Common myeloid progenitor, CD34-positive (primary cell): ENCODE measurements at regions not wholly inside any gene's neighbourhood (a gene's known extent, or its start where the extent isn't known, plus 50 kb on each side); places are given as distances from the start of the nearest gene placed in this dataset.

Experiments
- CTCF ChIA-PET: fragments of 350-600 bp; sonication (Branson Sonifier 250); formaldehyde crosslinking; loops from one replicate; lab custom pipeline; 2021; ENCODE audit warnings: antibody characterized with exemption; lab: Charles Lee
- POLR2A ChIA-PET: fragments of 350-600 bp; sonication (Branson Sonifier 250); formaldehyde crosslinking; loops from one replicate; lab custom pipeline; 2021; ENCODE audit warnings: antibody characterized with exemption; lab: Charles Lee
- DNase-seq, 3 donors: peaks; one replicate each; pipeline versions ENCODE4 v3.0.0 to v3.0.0-alpha.2; 2013
- H3K27ac ChIP-seq, 2 experiments: 1 replicate in 1 of 2; 2 replicates in 1 of 2; pipeline ENCODE4 v1.7.0; 2013; ENCODE audit warnings: inconsistent platforms in 2 of 2, low read length in 2 of 2, mild to moderate bottlenecking in 2 of 2, low read depth in 1 of 2, moderate library complexity in 1 of 2; ENCODE audit not compliant: severe bottlenecking in 2 of 2, insufficient read depth in 1 of 2, poor library complexity in 1 of 2
- H3K27me3 ChIP-seq, 5 experiments: replicated peaks in 2 of 5; 1 replicate in 3 of 5; 2 replicates in 2 of 5; pipeline versions ENCODE4 v1.6.1 to v1.7.0; 2013; ENCODE audit warnings: low read length in 4 of 5, mild to moderate bottlenecking in 2 of 5, moderate library complexity in 2 of 5, inconsistent platforms in 1 of 5; ENCODE audit not compliant: insufficient read depth in 5 of 5, control insufficient read depth in 4 of 5
- H3K36me3 ChIP-seq, 4 experiments: 1 replicate in 2 of 4; 2 replicates in 2 of 4; pipeline versions ENCODE4 v1.6.1 to v1.7.0; 2013; ENCODE audit warnings: low read length in 3 of 4, control low read depth in 1 of 4, mild to moderate bottlenecking in 1 of 4; ENCODE audit not compliant: control insufficient read depth in 4 of 4, insufficient read depth in 4 of 4
- H3K4me1 ChIP-seq, 4 experiments: 1 replicate in 3 of 4; 2 replicates in 1 of 4; pipeline versions ENCODE4 v1.6.1 to v1.7.1; 2013; ENCODE audit warnings: low read length in 3 of 4, mild to moderate bottlenecking in 3 of 4, control low read depth in 1 of 4, inconsistent platforms in 1 of 4, moderate library complexity in 1 of 4; ENCODE audit not compliant: control insufficient read depth in 4 of 4, insufficient read depth in 4 of 4; ENCODE audit errors: control extremely low read depth in 1 of 4
- H3K4me3 ChIP-seq, 7 experiments: 1 replicate in 4 of 7; 2 replicates in 3 of 7; pipeline versions ENCODE4 v1.5.1 to v1.7.0; 2013; ENCODE audit warnings: mild to moderate bottlenecking in 7 of 7, low read length in 6 of 7, moderate library complexity in 6 of 7, inconsistent platforms in 2 of 7, low read depth in 2 of 7, control low read depth in 1 of 7; ENCODE audit not compliant: insufficient read depth in 4 of 7, control insufficient read depth in 1 of 7; ENCODE audit errors: extremely low read depth in 1 of 7
- H3K9me3 ChIP-seq, 5 experiments: 1 replicate in 4 of 5; 2 replicates in 1 of 5; pipeline versions ENCODE4 v1.6.1 to v1.7.1; 2013; ENCODE audit warnings: low read length in 4 of 5, mild to moderate bottlenecking in 2 of 5, inconsistent platforms in 1 of 5, low read depth in 1 of 5, moderate library complexity in 1 of 5; ENCODE audit not compliant: control insufficient read depth in 4 of 5, insufficient read depth in 2 of 5; ENCODE audit errors: control extremely low read depth in 1 of 5
- WGBS: methylation state at CpG from one replicate; pipeline ENCODE4 v1.1.5; 2013; ENCODE audit not compliant: insufficient coverage; 5-methylcytosine and 5-hydroxymethylcytosine counted together

GRCh38 chr1:207217778-207218511, 103.5 kb upstream of the CD55 start:
- Histone ChIP-seq H3K9me3 (peaks cover 0 to 9% (median 0%) of the 10 kb centered on the region in 5 experiments), H3K4me1 (peaks cover 10 to 14% (median 12%) of the 10 kb centered on the region in 4 experiments), H3K4me3 (no peak overlapping the region), H3K36me3 (no peaks in the 10 kb centered on the region), H3K27ac (no peak overlapping the region), H3K27me3 (peaks cover 0 to 5% (median 0%) of the 10 kb centered on the region in 5 experiments)
- POLR2A ChIA-PET, result no interaction called here
- CTCF ChIA-PET, result no interaction called here
- 0% methylated on average over 3 of the region's 8 CpGs for WGBS
- DNase-seq, result peak in 2 of 3 donors; percentile 19 to 42

DNA sequence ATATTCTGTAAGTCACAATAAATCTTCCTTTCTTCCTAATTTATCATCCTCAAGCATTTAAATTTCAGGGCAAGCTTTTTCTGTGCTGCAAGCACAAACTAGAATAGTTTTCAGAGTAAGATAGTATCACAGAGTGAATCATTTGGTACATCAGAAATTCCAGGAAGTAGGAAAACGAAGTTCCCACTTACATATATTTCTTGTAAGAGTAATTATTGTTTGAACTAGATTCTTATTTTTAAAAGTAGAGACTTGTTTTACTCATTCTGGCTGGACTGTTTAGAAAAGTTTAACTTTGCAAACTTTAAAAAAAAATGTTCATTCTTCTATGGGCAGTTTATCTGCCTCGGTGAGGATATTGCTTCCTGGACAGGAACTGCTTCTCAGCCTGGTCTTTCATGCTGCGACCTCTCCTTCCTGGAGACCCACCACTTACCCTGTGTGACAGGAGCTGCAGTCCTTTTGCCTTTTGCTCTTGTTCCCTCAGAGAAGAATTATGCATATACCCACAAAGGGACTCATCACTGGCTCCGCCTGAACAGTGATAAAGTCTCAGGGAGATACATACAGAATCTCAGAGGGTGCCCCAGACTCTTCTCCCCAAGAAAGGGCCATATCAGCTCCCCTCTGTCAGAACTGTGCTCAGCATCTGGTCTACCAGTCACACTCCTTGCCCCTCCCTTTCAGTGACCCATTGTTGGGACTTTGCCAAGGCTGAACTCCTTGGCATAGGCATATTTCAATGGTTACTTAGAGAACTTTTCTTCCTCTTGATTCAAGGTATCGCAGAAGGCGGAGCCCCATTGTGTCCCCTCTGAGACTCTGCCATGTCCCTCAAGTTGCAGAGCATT, 102.7 kb upstream of the CD55 start:
- DNase-seq, result peak; percentile 18 to 61 (median 56)
- H3K27me3 ChIP-seq, result peaks cover 0 to 5% (median 0%) of the 10 kb centered on the region in 5 experiments
- ChIA-PET POLR2A (interaction anchor here (0.6 kb wide), 1 partner anchor 223 kb away, joined by 3 read pairs; no protein-coding TSS in a partner anchor), CTCF (interaction anchor here (1.1 kb wide), 1 partner anchor 55 kb away, joined by 3 read pairs; no protein-coding TSS in a partner anchor)
- H3K36me3 ChIP-seq, result no peaks in the 10 kb centered on the region
- peaks cover 0 to 9% (median 0%) of the 10 kb centered on the region in 5 experiments for H3K9me3 ChIP-seq
- 59% methylated on average over 5 of the region's 6 CpGs for WGBS
- peaks cover 10 to 14% (median 12%) of the 10 kb centered on the region in 4 experiments for H3K4me1 ChIP-seq
- H3K27ac ChIP-seq, result no peak overlapping the region
- H3K4me3 ChIP-seq, result no peak overlapping the region

- ChIA-PET CTCF (interaction anchor here (1.1 kb wide), 1 partner anchor 53 kb away, joined by 3 read pairs; no protein-coding TSS in a partner anchor), POLR2A (no interaction called here)
- Histone ChIP-seq H3K9me3 (no peaks in the 10 kb centered on the region), H3K27me3 (peaks cover 0 to 4% (median 0%) of the 10 kb centered on the region in 5 experiments), H3K4me3 (no peak overlapping the region), H3K36me3 (no peaks in the 10 kb centered on the region), H3K27ac (no peak overlapping the region), H3K4me1 (peaks cover 10 to 14% (median 12%) of the 10 kb centered on the region in 4 experiments)
- DNase-seq, result no peak
- WGBS, result 95% methylated on average over 17 of the region's 24 CpGs
Measured at GRCh38 chr1:207219979-207220889, 101.2 kb upstream of the CD55 start.

GRCh38 chr1:207221934-207222351, 99.5 kb upstream of the CD55 start:
- H3K4me3 ChIP-seq, result no peak overlapping the region
- no peak overlapping the region for H3K27ac ChIP-seq
- peaks cover 10 to 14% (median 12%) of the 10 kb centered on the region in 4 experiments for H3K4me1 ChIP-seq
- H3K9me3 ChIP-seq, result no peaks in the 10 kb centered on the region
- POLR2A ChIA-PET, result no interaction called here
- CTCF ChIA-PET, result no interaction called here
- H3K36me3 ChIP-seq, result no peaks in the 10 kb centered on the region
- no peak for DNase-seq
- no peaks in the 10 kb centered on the region for H3K27me3 ChIP-seq

DNA sequence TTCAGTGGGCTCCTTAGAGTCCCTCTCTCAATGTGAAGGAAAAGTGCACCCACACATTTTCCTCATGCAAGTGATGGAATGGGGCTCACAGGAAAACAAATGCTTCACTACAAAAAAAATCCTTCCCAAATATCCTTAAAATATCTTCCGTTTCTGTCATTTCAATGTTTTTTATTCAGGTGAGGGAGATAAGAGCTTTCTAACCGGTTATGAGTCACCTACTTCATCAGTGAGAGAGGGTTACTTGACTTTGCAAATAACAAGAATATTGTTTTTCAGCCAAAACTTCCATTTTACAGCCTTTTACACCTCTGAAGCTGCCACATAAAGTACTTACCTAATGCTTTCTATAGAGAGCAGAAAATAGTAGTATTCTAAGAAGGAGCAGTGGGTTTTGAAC, 98.3 kb upstream of the CD55 start:
- peaks cover 9 to 11% (median 9%) of the 10 kb centered on the region in 4 experiments for H3K4me1 ChIP-seq
- WGBS, result no CpG with 5 or more reads among the region's 2 CpGs
- no peak overlapping the region for H3K27ac ChIP-seq
- no peaks in the 10 kb centered on the region for H3K36me3 ChIP-seq
- no peak for DNase-seq
- H3K4me3 ChIP-seq, result no peak overlapping the region
- CTCF ChIA-PET, result no interaction called here
- H3K27me3 ChIP-seq, result no peaks in the 10 kb centered on the region
- POLR2A ChIA-PET, result no interaction called here
- no peaks in the 10 kb centered on the region for H3K9me3 ChIP-seq

DNA sequence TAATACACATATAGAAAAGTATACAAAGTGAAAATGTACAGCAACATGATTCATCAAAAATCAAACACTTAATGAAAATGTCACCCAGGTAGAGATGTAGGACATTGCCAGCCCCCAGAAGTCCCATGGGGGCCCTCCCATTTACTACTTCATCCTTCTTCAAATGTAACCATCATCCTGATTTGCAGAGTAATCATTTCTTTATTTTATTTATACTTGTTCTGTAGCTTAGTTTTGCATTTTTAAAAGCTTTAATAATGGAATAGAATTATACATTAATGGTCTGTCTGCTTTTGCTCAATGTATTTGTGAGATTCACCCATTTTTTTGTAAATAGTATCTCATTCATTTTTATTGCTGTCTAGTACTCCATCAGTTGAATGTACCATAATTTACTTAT, 96.8 kb upstream of the CD55 start:
- ChIA-PET CTCF (no interaction called here), POLR2A (no interaction called here)
- H3K27me3 ChIP-seq, result no peaks in the 10 kb centered on the region
- no peak overlapping the region for H3K4me3 ChIP-seq
- no peak overlapping the region for H3K27ac ChIP-seq
- H3K36me3 ChIP-seq, result no peaks in the 10 kb centered on the region
- DNase-seq, result no peak
- H3K4me1 ChIP-seq, result no peaks in the 10 kb centered on the region
- H3K9me3 ChIP-seq, result no peaks in the 10 kb centered on the region
